ENCODE measurements at regions not wholly inside any gene's neighbourhood (a gene's known extent, or its start where the extent isn't known, plus 50 kb on each side); places are given as distances from the start of the nearest gene placed in this dataset.
"Not testable (repeated sequence)": the region's sequence is repeated elsewhere in the genome, so short reads cannot be mapped to it uniquely, and the experiment has no call there.

GRCh38 chr2:87417742-87418567 lies 329.9 kb upstream of the PLGLB2 start:
- not testable (repeated sequence) for H3K27me3 ChIP-seq (ENCODE audit: control insufficient read depth, insufficient read depth, low read length); H3K36me3 ChIP-seq (ENCODE audit: control insufficient read depth, insufficient read depth, low read length); H3K9me3 ChIP-seq (ENCODE audit: control insufficient read depth, insufficient read depth, low read length); H3K4me3 ChIP-seq (ENCODE audit: low read depth, low read length); H3K9ac ChIP-seq (ENCODE audit: low read depth, low read length); H3K4me1 ChIP-seq (ENCODE audit: control insufficient read depth, insufficient read depth, low read length); H3K27ac ChIP-seq (ENCODE audit: low read depth, low read length)

- H3K27ac ChIP-seq (ENCODE audit: low read depth, low read length); H3K27me3 ChIP-seq (ENCODE audit: control insufficient read depth, insufficient read depth, low read length); H3K9me3 ChIP-seq (ENCODE audit: control insufficient read depth, insufficient read depth, low read length); H3K36me3 ChIP-seq (ENCODE audit: control insufficient read depth, insufficient read depth, low read length); H3K9ac ChIP-seq (ENCODE audit: low read depth, low read length); H3K4me1 ChIP-seq (ENCODE audit: control insufficient read depth, insufficient read depth, low read length); H3K4me3 ChIP-seq (ENCODE audit: low read depth, low read length): not testable (repeated sequence)
These were observed 328.8 kb upstream of the PLGLB2 start for GRCh38 chr2:87418823-87419822.

GRCh38 chr2:87419980-87420379 lies 327.9 kb upstream of the PLGLB2 start:
- H3K27me3 ChIP-seq (ENCODE audit: control insufficient read depth, insufficient read depth, low read length); H3K9ac ChIP-seq (ENCODE audit: low read depth, low read length); H3K27ac ChIP-seq (ENCODE audit: low read depth, low read length); H3K9me3 ChIP-seq (ENCODE audit: control insufficient read depth, insufficient read depth, low read length); H3K4me3 ChIP-seq (ENCODE audit: low read depth, low read length); H3K36me3 ChIP-seq (ENCODE audit: control insufficient read depth, insufficient read depth, low read length); H3K4me1 ChIP-seq (ENCODE audit: control insufficient read depth, insufficient read depth, low read length): not testable (repeated sequence)

- not testable (repeated sequence) for H3K27me3 ChIP-seq (ENCODE audit: control insufficient read depth, insufficient read depth, low read length); H3K4me1 ChIP-seq (ENCODE audit: control insufficient read depth, insufficient read depth, low read length); H3K36me3 ChIP-seq (ENCODE audit: control insufficient read depth, insufficient read depth, low read length); H3K4me3 ChIP-seq (ENCODE audit: low read depth, low read length); H3K9me3 ChIP-seq (ENCODE audit: control insufficient read depth, insufficient read depth, low read length); H3K27ac ChIP-seq (ENCODE audit: low read depth, low read length); H3K9ac ChIP-seq (ENCODE audit: low read depth, low read length)
These were observed 326.9 kb upstream of the PLGLB2 start for GRCh38 chr2:87420954-87421353.

- not testable (repeated sequence) for H3K4me3 ChIP-seq (ENCODE audit: low read depth, low read length); H3K36me3 ChIP-seq (ENCODE audit: control insufficient read depth, insufficient read depth, low read length); H3K27me3 ChIP-seq (ENCODE audit: control insufficient read depth, insufficient read depth, low read length)
These were observed 323.8 kb upstream of the PLGLB2 start for GRCh38 chr2:87423796-87424762.

GRCh38 chr2:87424763-87425154 lies 323.1 kb upstream of the PLGLB2 start:
- H3K36me3 ChIP-seq (ENCODE audit: control insufficient read depth, insufficient read depth, low read length); H3K4me1 ChIP-seq (ENCODE audit: control insufficient read depth, insufficient read depth, low read length); H3K9me3 ChIP-seq (ENCODE audit: control insufficient read depth, insufficient read depth, low read length); H3K9ac ChIP-seq (ENCODE audit: low read depth, low read length); H3K27me3 ChIP-seq (ENCODE audit: control insufficient read depth, insufficient read depth, low read length); H3K4me3 ChIP-seq (ENCODE audit: low read depth, low read length); H3K27ac ChIP-seq (ENCODE audit: low read depth, low read length): not testable (repeated sequence)

More at GRCh38 chr2:87423796-87424762, 323.8 kb upstream of the PLGLB2 start:
- not testable (repeated sequence) for H3K4me1 ChIP-seq (ENCODE audit: control insufficient read depth, insufficient read depth, low read length); H3K27ac ChIP-seq (ENCODE audit: low read depth, low read length); H3K9me3 ChIP-seq (ENCODE audit: control insufficient read depth, insufficient read depth, low read length); H3K9ac ChIP-seq (ENCODE audit: low read depth, low read length)

GRCh38 chr2:87425191-87425590 lies 322.7 kb upstream of the PLGLB2 start:
- H3K27me3 ChIP-seq (ENCODE audit: control insufficient read depth, insufficient read depth, low read length); H3K36me3 ChIP-seq (ENCODE audit: control insufficient read depth, insufficient read depth, low read length); H3K9me3 ChIP-seq (ENCODE audit: control insufficient read depth, insufficient read depth, low read length); H3K4me3 ChIP-seq (ENCODE audit: low read depth, low read length); H3K4me1 ChIP-seq (ENCODE audit: control insufficient read depth, insufficient read depth, low read length); H3K27ac ChIP-seq (ENCODE audit: low read depth, low read length); H3K9ac ChIP-seq (ENCODE audit: low read depth, low read length): not testable (repeated sequence)

GRCh38 chr2:87425717-87426116 lies 322.2 kb upstream of the PLGLB2 start:
- not testable (repeated sequence) for H3K9me3 ChIP-seq (ENCODE audit: control insufficient read depth, insufficient read depth, low read length); H3K4me1 ChIP-seq (ENCODE audit: control insufficient read depth, insufficient read depth, low read length); H3K4me3 ChIP-seq (ENCODE audit: low read depth, low read length); H3K27me3 ChIP-seq (ENCODE audit: control insufficient read depth, insufficient read depth, low read length); H3K9ac ChIP-seq (ENCODE audit: low read depth, low read length); H3K27ac ChIP-seq (ENCODE audit: low read depth, low read length); H3K36me3 ChIP-seq (ENCODE audit: control insufficient read depth, insufficient read depth, low read length)

GRCh38 chr2:87428452-87429130 lies 319.3 kb upstream of the PLGLB2 start:
- H3K4me1 ChIP-seq (ENCODE audit: control insufficient read depth, insufficient read depth, low read length); H3K27me3 ChIP-seq (ENCODE audit: control insufficient read depth, insufficient read depth, low read length); H3K4me3 ChIP-seq (ENCODE audit: low read depth, low read length); H3K9ac ChIP-seq (ENCODE audit: low read depth, low read length); H3K27ac ChIP-seq (ENCODE audit: low read depth, low read length); H3K9me3 ChIP-seq (ENCODE audit: control insufficient read depth, insufficient read depth, low read length); H3K36me3 ChIP-seq (ENCODE audit: control insufficient read depth, insufficient read depth, low read length): not testable (repeated sequence)

- H3K4me3 ChIP-seq (ENCODE audit: low read depth, low read length); H3K4me1 ChIP-seq (ENCODE audit: control insufficient read depth, insufficient read depth, low read length): not testable (repeated sequence)
These were observed 318.5 kb upstream of the PLGLB2 start for GRCh38 chr2:87429206-87429930.

More at GRCh38 chr2:87429206-87429930, 318.5 kb upstream of the PLGLB2 start:
- not testable (repeated sequence) for H3K36me3 ChIP-seq (ENCODE audit: control insufficient read depth, insufficient read depth, low read length); H3K9ac ChIP-seq (ENCODE audit: low read depth, low read length); H3K27me3 ChIP-seq (ENCODE audit: control insufficient read depth, insufficient read depth, low read length); H3K27ac ChIP-seq (ENCODE audit: low read depth, low read length); H3K9me3 ChIP-seq (ENCODE audit: control insufficient read depth, insufficient read depth, low read length)
